SK-N-SH (cell line): ENCODE measurements at regions not wholly inside any gene's neighbourhood (a gene's known extent, or its start where the extent isn't known, plus 50 kb on each side); places are given as distances from the start of the nearest gene placed in this dataset.

Experiments used
- CTCF ChIA-PET: fragments of 300-600, 350-600 bp; formaldehyde crosslinking; extraction: SDS; loops from one replicate; lab custom pipeline; 2021; lab: Yijun Ruan, JAX
- POLR2A ChIA-PET: fragments of 350-600 bp; sonication (Branson Sonifier 250); formaldehyde crosslinking; extraction: SDS; loops from one replicate; lab custom pipeline; 2020; ENCODE audit warnings: antibody characterized with exemption, inconsistent platforms; lab: Yijun Ruan, JAX
- DNase-seq: peaks from one replicate; pipeline ENCODE4 v3.0.0; 2012
- H2AFZ ChIP-seq: fragments of 200-600 bp; sonication (generic); 2 replicates; pipeline ENCODE4 v1.8.1; 2016; ENCODE audit warnings: antibody characterized with exemption, mild to moderate bottlenecking, low read depth
- H3F3A ChIP-seq: fragments of 200-600 bp; sonication (generic); replicated peaks from 2 replicates; pipeline ENCODE3; 2016; ENCODE audit warnings: antibody characterized with exemption, mild to moderate bottlenecking; ENCODE audit not compliant: insufficient read depth
- H3K27ac ChIP-seq, 2 experiments: fragments of 200-500 bp in 1 of 2; fragments of 200-600 bp in 1 of 2; sonication (Bioruptor generic) in 1 of 2; sonication (generic), shearing (Covaris generic) in 1 of 2; 2 replicates each; pipeline versions ENCODE4 v1.5.1 to v1.6.1; 2014 to 2016; ENCODE audit warnings: low read depth in 2 of 2, inconsistent platforms in 1 of 2, low read length in 1 of 2, mild to moderate bottlenecking in 1 of 2, mixed read lengths in 1 of 2
- H3K27me3 ChIP-seq: fragments of 200-600 bp; sonication (generic), shearing (Covaris generic); 2 replicates; pipeline ENCODE4 v1.6.1; 2016; ENCODE audit warnings: mixed run types; ENCODE audit not compliant: insufficient read depth
- H3K36me3 ChIP-seq, 2 experiments: fragments of 200-500 bp in 1 of 2; fragments of 200-600 bp in 1 of 2; sonication (Bioruptor generic) in 1 of 2; sonication (generic) in 1 of 2; replicated peaks in 1 of 2; 2 replicates each; pipeline versions ENCODE3 to v1.5.1; 2014 to 2016; ENCODE audit warnings: low read length in 1 of 2, mild to moderate bottlenecking in 1 of 2; ENCODE audit not compliant: insufficient read depth in 2 of 2, control insufficient read depth in 1 of 2
- H3K4me1 ChIP-seq, 2 experiments: fragments of 200-500 bp in 1 of 2; fragments of 200-600 bp in 1 of 2; sonication (Bioruptor generic) in 1 of 2; sonication (generic), shearing (Covaris generic) in 1 of 2; 2 replicates each; pipeline versions ENCODE4 v1.5.1 to v1.6.1; 2014 to 2016; ENCODE audit warnings: low read depth in 1 of 2, low read length in 1 of 2, mixed run types in 1 of 2; ENCODE audit not compliant: insufficient read depth in 2 of 2, control insufficient read depth in 1 of 2
- H3K4me2 ChIP-seq: fragments of 200-600 bp; sonication (generic), shearing (Covaris generic); 2 replicates; pipeline ENCODE4 v1.6.1; 2017; ENCODE audit warnings: mixed run types
- H3K4me3 ChIP-seq, 2 experiments: fragments of 200-500 bp in 1 of 2; fragments of 200-600 bp in 1 of 2; sonication (Bioruptor generic) in 1 of 2; sonication (generic), shearing (Covaris generic) in 1 of 2; 2 replicates each; pipeline versions ENCODE4 v1.5.1 to v1.8.1; 2014 to 2016; ENCODE audit warnings: low read depth in 2 of 2, inconsistent platforms in 1 of 2, low read length in 1 of 2, mild to moderate bottlenecking in 1 of 2, mixed read lengths in 1 of 2, moderate library complexity in 1 of 2
- H3K79me2 ChIP-seq: fragments of 200-600 bp; sonication (generic); 2 replicates; pipeline ENCODE4 v1.8.1; 2017; ENCODE audit warnings: mild to moderate bottlenecking; ENCODE audit not compliant: insufficient read depth
- H3K9ac ChIP-seq: fragments of 200-600 bp; sonication (generic); 2 replicates; pipeline ENCODE4 v1.6.1; 2017; ENCODE audit warnings: mixed run types
- H3K9me2 ChIP-seq: fragments of 200-600 bp; sonication (generic); 2 replicates; pipeline ENCODE4 v1.6.1; 2017; ENCODE audit warnings: mixed run types
- H3K9me3 ChIP-seq: fragments of 200-600 bp; sonication (generic); 2 replicates; pipeline ENCODE4 v1.6.1; 2017; ENCODE audit warnings: mixed run types, mild to moderate bottlenecking, moderate library complexity
- H4K20me1 ChIP-seq: fragments of 200-600 bp; sonication (generic); 2 replicates; pipeline ENCODE4 v1.6.1; 2017; ENCODE audit warnings: mild to moderate bottlenecking, mixed run types; ENCODE audit not compliant: insufficient read depth
- CTCF ChIP-seq: fragments of 200-600 bp; sonication (generic); IDR thresholded peaks from 2 replicates; pipeline ENCODE4 v1.6.1; 2017; ENCODE audit warnings: antibody characterized with exemption, mild to moderate bottlenecking, moderate library complexity
- FOSL2 ChIP-seq: IDR thresholded peaks from 2 replicates; pipeline ENCODE4 v1.4.0; 2012; ENCODE audit warnings: low read depth, mild to moderate bottlenecking, moderate library complexity, borderline replicate concordance
- MAX ChIP-seq: IDR thresholded peaks from 2 replicates; pipeline ENCODE4 v1.4.0; 2012; ENCODE audit warnings: low read depth
- MEF2A ChIP-seq: IDR thresholded peaks from 2 replicates; pipeline ENCODE4 v1.4.0; 2012; ENCODE audit warnings: low read depth, borderline replicate concordance
- MXI1 ChIP-seq: IDR thresholded peaks from 2 replicates; pipeline ENCODE4 v1.6.1; 2012; ENCODE audit warnings: mild to moderate bottlenecking, low read depth, low read length, improper control_type of control experiment
- PBX3 ChIP-seq: IDR thresholded peaks from 2 replicates; pipeline ENCODE4; 2012
- REST ChIP-seq: IDR thresholded peaks from 2 replicates; pipeline ENCODE4 v1.6.1; 2012; ENCODE audit warnings: mild to moderate bottlenecking, low read depth, low read length, moderate library complexity
- USF1 ChIP-seq: IDR thresholded peaks from 2 replicates; pipeline ENCODE4 v1.4.0; 2012; ENCODE audit warnings: low read depth, borderline replicate concordance
- ZBTB33 ChIP-seq: IDR thresholded peaks from 2 replicates; pipeline ENCODE4 v1.4.0; 2012; ENCODE audit warnings: low read depth, borderline replicate concordance
- WGBS: methylation state at CpG from one replicate; pipeline ENCODE4 v1.1.6; 2017; ENCODE audit warnings: low lambda C conversion rate; 5-methylcytosine and 5-hydroxymethylcytosine counted together

GRCh38 chr16:65822148-65822547 lies 544.3 kb upstream of the CDH5 start:
- WGBS = 24% methylated on average over 2 of the region's 2 CpGs
- H3K27me3 ChIP-seq = no peaks in the 10 kb centered on the region
- CTCF ChIA-PET = no interaction called here

More at GRCh38 chr16:65822148-65822547, 544.3 kb upstream of the CDH5 start:
- Histone ChIP-seq H3K36me3 (no peaks in the 10 kb centered on the region), H3K9me3 (no peaks in the 10 kb centered on the region), H2AFZ (no peak overlapping the region), H3K9me2 (no peaks in the 10 kb centered on the region), H4K20me1 (no peaks in the 10 kb centered on the region), H3K4me1 (peaks cover 0 to under 1% of the 10 kb centered on the region in 2 experiments; a peak in 1 of 4 replicates), H3K4me2 (no peak overlapping the region), H3K79me2 (no peaks in the 10 kb centered on the region), H3K4me3 (no peak overlapping the region), H3K27ac (no peak overlapping the region), H3K9ac (no peak overlapping the region)
- POLR2A ChIA-PET = no interaction called here
- no peak for DNase-seq
- TF ChIP-seq REST = no peak
- no peak for TF ChIP-seq FOSL2
- no peak for TF ChIP-seq ZBTB33
- TF ChIP-seq CTCF = no peak
- no peak for TF ChIP-seq PBX3
- no peak for TF ChIP-seq MXI1
- no peak for TF ChIP-seq USF1
- no peak for TF ChIP-seq MAX
- no peak for TF ChIP-seq MEF2A
- TF ChIP-seq, all 33 proteins: peak for 0
- H3F3A ChIP-seq = no peaks in the 10 kb centered on the region
